ENCODE measurements at regions not wholly inside any gene's neighbourhood (a gene's known extent, or its start where the extent isn't known, plus 50 kb on each side); places are given as distances from the start of the nearest gene placed in this dataset.

DNA sequence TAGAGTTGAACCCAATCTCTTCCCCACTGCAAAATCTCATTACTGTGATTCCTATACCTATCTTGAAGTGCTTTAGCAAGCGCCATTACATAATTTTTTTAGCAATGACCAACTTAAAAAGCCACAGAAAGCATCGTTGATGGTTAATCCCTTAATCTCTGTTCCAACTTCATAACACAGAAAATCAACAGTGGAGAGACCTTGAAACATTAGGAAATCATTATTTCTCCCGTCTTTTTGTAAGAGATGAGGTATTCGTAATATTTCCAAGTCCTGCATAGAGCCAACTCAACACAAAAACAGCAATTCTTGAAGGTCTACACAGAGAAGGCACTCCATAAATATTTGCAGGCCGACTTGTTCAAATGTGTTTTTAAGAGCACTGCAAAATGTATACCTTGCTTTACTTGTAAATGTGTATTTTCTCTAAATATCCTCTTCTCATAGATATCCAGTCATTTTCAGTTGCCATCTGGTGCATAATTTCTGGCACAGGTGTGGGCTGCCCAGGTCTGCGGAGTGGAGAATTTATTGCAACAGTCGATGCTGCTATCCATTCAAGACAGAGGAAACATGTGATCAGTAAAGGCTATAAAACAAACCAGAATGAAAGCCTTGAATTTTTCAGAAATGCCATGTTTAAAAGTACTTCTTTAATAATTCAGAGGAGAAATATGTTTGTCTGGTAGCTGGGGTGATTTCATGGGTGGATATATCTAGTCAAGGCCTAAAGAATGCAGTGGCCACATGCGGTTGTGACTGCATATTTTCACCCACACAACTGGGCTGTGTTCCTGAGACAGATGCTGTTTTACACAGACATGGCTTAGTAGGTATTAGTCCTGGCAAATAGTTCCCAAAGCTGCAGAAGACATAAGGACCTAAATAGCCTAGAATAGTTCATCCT is 234.3 kb upstream of the STARD13 start:
- H3K4me3 ChIP-seq (ENCODE audit: low read depth, low read length): no peak overlapping the region
- no peak for DNase-seq (ENCODE audit: low read depth)
- TF ChIP-seq CTCF (IDR thresholded peaks at IDR 0.05; ENCODE audit: insufficient read depth, low read depth, low read length, missing control alignments): no peak

DNA sequence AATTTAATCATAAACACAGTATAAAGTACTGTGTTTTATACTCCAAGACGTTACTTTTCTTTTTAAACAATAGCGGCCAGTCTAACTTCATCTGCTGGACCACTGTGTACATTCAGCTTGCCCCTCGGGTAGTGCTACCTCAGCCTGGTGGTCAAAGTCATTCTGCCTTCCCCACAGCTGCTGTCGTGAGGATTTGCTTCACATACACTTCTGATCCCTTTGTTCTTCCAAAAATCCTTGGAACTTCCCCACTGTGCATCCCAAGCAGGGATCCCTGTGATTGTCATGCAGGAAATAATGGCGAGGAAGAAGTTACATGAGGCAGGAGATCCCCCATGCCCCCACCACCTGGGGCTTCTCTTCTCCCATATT is 234.9 kb upstream of the STARD13 start:
- no peak overlapping the region for H3K4me3 ChIP-seq (ENCODE audit: low read depth, low read length)
- no peak for TF ChIP-seq CTCF (IDR thresholded peaks at IDR 0.05; ENCODE audit: insufficient read depth, low read depth, low read length, missing control alignments)
- DNase-seq (ENCODE audit: low read depth): no peak

- no peak for DNase-seq (ENCODE audit: low read depth)
Measured at GRCh38 chr13:33524086-33524485, 238.5 kb upstream of the STARD13 start.

GRCh38 chr13:33525763-33526162 is 240.2 kb upstream of the STARD13 start:
- no peak for TF ChIP-seq CTCF (IDR thresholded peaks at IDR 0.05; ENCODE audit: insufficient read depth, low read depth, low read length, missing control alignments)
- DNase-seq (ENCODE audit: low read depth): no peak
- no peak overlapping the region for H3K4me3 ChIP-seq (ENCODE audit: low read depth, low read length)

More at GRCh38 chr13:33524086-33524485, 238.5 kb upstream of the STARD13 start:
- no peak overlapping the region for H3K4me3 ChIP-seq (ENCODE audit: low read depth, low read length)
- TF ChIP-seq CTCF (IDR thresholded peaks at IDR 0.05; ENCODE audit: insufficient read depth, low read depth, low read length, missing control alignments): no peak

GRCh38 chr13:33526718-33527117 is 241.2 kb upstream of the STARD13 start:
- no peak overlapping the region for H3K4me3 ChIP-seq (ENCODE audit: low read depth, low read length)
- TF ChIP-seq CTCF (IDR thresholded peaks at IDR 0.05; ENCODE audit: insufficient read depth, low read depth, low read length, missing control alignments): no peak
- no peak for DNase-seq (ENCODE audit: low read depth)

- no peak overlapping the region for H3K4me3 ChIP-seq (ENCODE audit: low read depth, low read length)
- no peak for TF ChIP-seq CTCF (IDR thresholded peaks at IDR 0.05; ENCODE audit: insufficient read depth, low read depth, low read length, missing control alignments)
- no peak for DNase-seq (ENCODE audit: low read depth)
Measured at GRCh38 chr13:33528896-33529295, 243.3 kb upstream of the STARD13 start.

GRCh38 chr13:33531484-33531883 is 245.9 kb upstream of the STARD13 start:
- H3K4me3 ChIP-seq (ENCODE audit: low read depth, low read length): no peak overlapping the region
- TF ChIP-seq CTCF (IDR thresholded peaks at IDR 0.05; ENCODE audit: insufficient read depth, low read depth, low read length, missing control alignments): no peak
- no peak for DNase-seq (ENCODE audit: low read depth)

Measured in GM12865 (cell line).